LNCAP (cell line): ENCODE measurements at regions not wholly inside any gene's neighbourhood (a gene's known extent, or its start where the extent isn't known, plus 50 kb on each side); places are given as distances from the start of the nearest gene placed in this dataset.

Source experiments
- CTCF ChIP-seq: fragments of 450-650 bp; IDR thresholded peaks from 2 replicates; pipeline ENCODE4 v1.5.1; 2017; ENCODE audit warnings: mild to moderate bottlenecking

- TF ChIP-seq CTCF: no peak
These were observed 157.7 kb downstream of the CEP120 start for GRCh38 chr5:123265551-123265950.

GRCh38 chr5:123264394-123264793 is 158.8 kb downstream of the CEP120 start:
- TF ChIP-seq CTCF: no peak

- TF ChIP-seq CTCF: no peak
These were observed 159.3 kb downstream of the CEP120 start for GRCh38 chr5:123263859-123264258.

GRCh38 chr5:123262216-123262823 is 160.9 kb downstream of the CEP120 start:
- no peak for TF ChIP-seq CTCF

GRCh38 chr5:123261752-123262151 is 161.5 kb downstream of the CEP120 start:
- no peak for TF ChIP-seq CTCF

GRCh38 chr5:123249446-123249845 is 160.4 kb downstream of the PRDM6 start:
- no peak for TF ChIP-seq CTCF

- no peak for TF ChIP-seq CTCF
These were observed 156.6 kb downstream of the PRDM6 start for GRCh38 chr5:123245689-123246088.

- no peak for TF ChIP-seq CTCF
These were observed 155.4 kb downstream of the PRDM6 start for GRCh38 chr5:123244458-123244857.
